ENCODE measurements at regions not wholly inside any gene's neighbourhood (a gene's known extent, or its start where the extent isn't known, plus 50 kb on each side); places are given as distances from the start of the nearest gene placed in this dataset.

DNA sequence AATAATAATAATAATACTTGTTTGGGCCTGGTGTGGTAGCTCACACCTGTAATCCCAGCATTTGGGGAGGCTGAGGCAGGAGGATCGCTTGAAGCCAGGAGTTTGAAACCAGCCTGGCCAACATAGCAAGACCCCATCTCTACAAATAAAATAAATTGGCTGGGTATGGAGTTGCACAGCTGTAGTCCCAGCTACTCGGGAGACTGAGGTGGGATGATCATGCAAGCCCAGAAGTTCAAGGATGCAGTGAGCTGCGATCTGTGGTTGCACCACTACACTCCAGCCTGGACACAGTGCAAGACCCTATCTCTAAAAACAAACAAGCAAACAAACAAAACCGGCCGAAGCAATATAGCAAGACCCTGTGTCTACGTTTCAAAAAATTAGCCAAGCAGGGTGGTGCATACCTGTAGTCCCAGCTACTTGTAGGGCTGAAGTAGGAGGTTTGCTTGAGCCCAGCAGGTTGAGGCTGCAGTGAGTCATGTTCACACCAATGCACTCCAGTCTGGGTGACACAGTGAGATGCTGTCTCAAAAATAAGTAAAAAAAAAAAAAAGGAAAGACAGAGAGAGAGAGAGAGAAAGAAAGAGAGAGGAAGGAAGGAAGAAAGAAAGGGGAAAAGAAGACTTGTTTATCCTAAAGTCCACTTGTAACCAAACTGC lies 85.6 kb upstream of the KDM7A start:
- TF ChIP-seq, protein P1, sequence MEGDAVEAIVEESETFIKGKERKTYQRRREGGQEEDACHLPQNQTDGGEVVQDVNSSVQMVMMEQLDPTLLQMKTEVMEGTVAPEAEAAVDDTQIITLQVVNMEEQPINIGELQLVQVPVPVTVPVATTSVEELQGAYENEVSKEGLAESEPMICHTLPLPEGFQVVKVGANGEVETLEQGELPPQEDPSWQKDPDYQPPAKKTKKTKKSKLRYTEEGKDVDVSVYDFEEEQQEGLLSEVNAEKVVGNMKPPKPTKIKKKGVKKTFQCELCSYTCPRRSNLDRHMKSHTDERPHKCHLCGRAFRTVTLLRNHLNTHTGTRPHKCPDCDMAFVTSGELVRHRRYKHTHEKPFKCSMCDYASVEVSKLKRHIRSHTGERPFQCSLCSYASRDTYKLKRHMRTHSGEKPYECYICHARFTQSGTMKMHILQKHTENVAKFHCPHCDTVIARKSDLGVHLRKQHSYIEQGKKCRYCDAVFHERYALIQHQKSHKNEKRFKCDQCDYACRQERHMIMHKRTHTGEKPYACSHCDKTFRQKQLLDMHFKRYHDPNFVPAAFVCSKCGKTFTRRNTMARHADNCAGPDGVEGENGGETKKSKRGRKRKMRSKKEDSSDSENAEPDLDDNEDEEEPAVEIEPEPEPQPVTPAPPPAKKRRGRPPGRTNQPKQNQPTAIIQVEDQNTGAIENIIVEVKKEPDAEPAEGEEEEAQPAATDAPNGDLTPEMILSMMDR (IDR thresholded peaks at IDR 0.05) = no peak
- no peak for TF ChIP-seq POLR2A (IDR thresholded peaks at IDR 0.05)
- TF ChIP-seq POLR2AphosphoS5 (IDR thresholded peaks at IDR 0.05) = no peak
- TF ChIP-seq EP300 (IDR thresholded peaks at IDR 0.05) = no peak
